Progenitor cell of endocrine pancreas (in vitro differentiated cells): ENCODE measurements at regions not wholly inside any gene's neighbourhood (a gene's known extent, or its start where the extent isn't known, plus 50 kb on each side); places are given as distances from the start of the nearest gene placed in this dataset.

Experiments
- DNase-seq: peaks from one replicate; pipeline ENCODE4 v3.0.0; 2021; ENCODE audit warnings: low spot score; ENCODE audit not compliant: unreplicated experiment
- H3K27ac Mint-ChIP-seq: 2 replicates; pipeline ENCODE4 v1.8.0; 2021; ENCODE audit warnings: mild to moderate bottlenecking, moderate library complexity, mixed read lengths
- H3K27me3 Mint-ChIP-seq: 2 replicates; pipeline ENCODE4 v1.8.0; 2021; ENCODE audit warnings: mixed read lengths
- H3K36me3 Mint-ChIP-seq: 2 replicates; pipeline ENCODE4 v1.8.0; 2022; ENCODE audit warnings: mixed read lengths; ENCODE audit not compliant: insufficient read depth
- H3K4me1 Mint-ChIP-seq: 2 replicates; pipeline ENCODE4 v1.8.0; 2021; ENCODE audit warnings: low read depth, mixed read lengths
- H3K4me3 Mint-ChIP-seq: 2 replicates; pipeline ENCODE4 v1.8.0; 2021; ENCODE audit warnings: low read depth, mild to moderate bottlenecking, moderate library complexity, mixed read lengths
- H3K9me3 Mint-ChIP-seq: 2 replicates; pipeline ENCODE4 v1.8.0; 2021; ENCODE audit warnings: low read depth, mixed read lengths
- CTCF ChIP-seq: fragments of 200-600 bp; sonication (generic); IDR thresholded peaks from one replicate; pipeline ENCODE4 v1.5.0; 2021; ENCODE audit warnings: antibody characterized with exemption, mild to moderate bottlenecking; ENCODE audit not compliant: unreplicated experiment

DNA sequence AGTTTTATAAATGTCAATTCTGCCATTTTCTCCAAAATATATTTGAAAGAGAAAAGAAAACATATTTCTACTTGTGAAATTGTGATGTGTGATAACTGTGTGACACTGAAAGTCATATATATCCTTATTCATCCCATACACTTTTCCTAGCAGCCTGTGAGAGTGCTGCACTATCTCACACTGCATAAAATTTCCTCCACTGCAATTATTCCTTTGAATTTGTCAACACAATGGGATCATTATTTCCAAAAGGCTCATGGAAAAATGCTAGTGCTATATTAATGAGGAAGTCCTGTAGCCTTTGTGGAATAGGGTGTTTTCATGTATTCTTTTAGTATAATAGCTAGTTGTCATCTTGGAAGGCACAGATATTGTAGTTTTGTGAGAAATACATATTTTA lies 504.1 kb downstream of the RPL10L start:
- H3K4me3 Mint-ChIP-seq = no peak overlapping the region
- peaks cover 3% of the 10 kb centered on the region for H3K4me1 Mint-ChIP-seq
- TF ChIP-seq CTCF = no peak
- H3K9me3 Mint-ChIP-seq = peaks cover 10% of the 10 kb centered on the region
- H3K27ac Mint-ChIP-seq = no peak overlapping the region
- DNase-seq = no peak
- no peaks in the 10 kb centered on the region for H3K36me3 Mint-ChIP-seq
- no peaks in the 10 kb centered on the region for H3K27me3 Mint-ChIP-seq

GRCh38 chr14:46147024-46147423 lies 504.6 kb downstream of the RPL10L start:
- Mint-ChIP-seq H3K27ac (no peak overlapping the region), H3K36me3 (no peaks in the 10 kb centered on the region), H3K4me3 (no peak overlapping the region), H3K4me1 (peaks cover 3% of the 10 kb centered on the region), H3K27me3 (no peaks in the 10 kb centered on the region), H3K9me3 (peaks cover 10% of the 10 kb centered on the region)
- no peak for DNase-seq
- no peak for TF ChIP-seq CTCF

DNA sequence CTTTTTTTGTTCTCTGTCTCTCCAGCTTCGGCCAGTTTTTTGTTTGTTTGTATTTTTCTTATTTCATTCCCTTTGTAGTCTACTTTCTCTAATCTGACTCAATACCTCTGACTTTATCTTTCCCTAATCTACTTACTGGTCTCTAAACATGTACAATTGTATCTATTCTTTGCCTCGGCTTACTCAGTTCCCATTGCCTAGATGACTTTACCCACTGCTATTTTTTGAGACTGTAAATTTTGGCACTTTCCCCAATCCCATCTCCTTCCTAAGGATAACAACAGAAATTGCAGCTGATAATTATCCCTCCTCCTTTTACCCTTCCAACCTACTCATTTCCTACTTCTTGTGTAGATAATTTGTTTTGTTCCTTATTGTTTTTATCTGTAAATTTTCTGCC lies 511.1 kb downstream of the RPL10L start:
- TF ChIP-seq CTCF = no peak
- Mint-ChIP-seq H3K9me3 (no peaks in the 10 kb centered on the region), H3K4me3 (no peak overlapping the region), H3K27me3 (no peaks in the 10 kb centered on the region), H3K36me3 (no peaks in the 10 kb centered on the region), H3K4me1 (peaks cover 1% of the 10 kb centered on the region), H3K27ac (no peak overlapping the region)
- DNase-seq = no peak

- Mint-ChIP-seq H3K27me3 (no peaks in the 10 kb centered on the region), H3K9me3 (no peaks in the 10 kb centered on the region), H3K27ac (no peak overlapping the region), H3K4me3 (no peak overlapping the region), H3K36me3 (no peaks in the 10 kb centered on the region), H3K4me1 (peaks cover 1% of the 10 kb centered on the region)
- no peak for TF ChIP-seq CTCF
- DNase-seq = no peak
Observed at GRCh38 chr14:46139649-46140048, 511.9 kb downstream of the RPL10L start.

GRCh38 chr14:46137786-46138185 lies 513.8 kb downstream of the RPL10L start:
- Mint-ChIP-seq H3K36me3 (no peaks in the 10 kb centered on the region), H3K4me1 (peaks cover 1% of the 10 kb centered on the region), H3K27ac (no peak overlapping the region), H3K27me3 (no peaks in the 10 kb centered on the region), H3K9me3 (no peaks in the 10 kb centered on the region), H3K4me3 (no peak overlapping the region)
- no peak for DNase-seq
- TF ChIP-seq CTCF = no peak
